ENCODE measurements at regions not wholly inside any gene's neighbourhood (a gene's known extent, or its start where the extent isn't known, plus 50 kb on each side); places are given as distances from the start of the nearest gene placed in this dataset.

- no peaks in the 10 kb centered on the region; the same call in 1 of the 2 replicates for H3K27me3 Mint-ChIP-seq (ENCODE audit: low read depth)
- H3K27ac Mint-ChIP-seq = no peak overlapping the region
- peaks cover 15% of the 10 kb centered on the region for H3K4me1 Mint-ChIP-seq
- no peak overlapping the region for H3K4me3 Mint-ChIP-seq
- DNase-seq (ENCODE audit: low spot score) (no peak), ATAC-seq (no peak)
- no peaks in the 10 kb centered on the region for H3K36me3 Mint-ChIP-seq
- no peaks in the 10 kb centered on the region for H3K9me3 Mint-ChIP-seq
- ChIA-PET POLR2A (no interaction called here), CTCF (no interaction called here)
- TF ChIP-seq NFYB (CRISPR knock-in tag; conservative IDR thresholded peaks at IDR 0.05; ENCODE audit: low read depth) = no peak
- TF ChIP-seq SMAD3 (CRISPR knock-in tag; IDR thresholded peaks at IDR 0.05; ENCODE audit: borderline replicate concordance) = no peak
- TF ChIP-seq USF1 (CRISPR knock-in tag; IDR thresholded peaks at IDR 0.05) = no peak
- no peak for TF ChIP-seq CREM (CRISPR knock-in tag; IDR thresholded peaks at IDR 0.05)
- TF ChIP-seq NR2C2 (CRISPR knock-in tag; IDR thresholded peaks at IDR 0.05) = no peak
- TF ChIP-seq GABPB1 (CRISPR knock-in tag; IDR thresholded peaks at IDR 0.05) = no peak
- no peak for TF ChIP-seq E2F4 (CRISPR knock-in tag; IDR thresholded peaks at IDR 0.05; ENCODE audit: borderline replicate concordance, low read depth)
- TF ChIP-seq ZNF219 (CRISPR knock-in tag; IDR thresholded peaks at IDR 0.05; ENCODE audit: borderline replicate concordance) = no peak
- no peak for TF ChIP-seq NFATC4 (CRISPR knock-in tag; IDR thresholded peaks at IDR 0.05)
- TF ChIP-seq IRF2 (CRISPR knock-in tag; IDR thresholded peaks at IDR 0.05; ENCODE audit: borderline replicate concordance, low read depth) = no peak
- TF ChIP-seq ESRRA (CRISPR knock-in tag; IDR thresholded peaks at IDR 0.05; ENCODE audit: borderline replicate concordance) = no peak
- no peak for TF ChIP-seq HMGA2 (CRISPR knock-in tag; IDR thresholded peaks at IDR 0.05)
- TF ChIP-seq PRDM15 (CRISPR knock-in tag; IDR thresholded peaks at IDR 0.05) = no peak
- no peak for TF ChIP-seq ZNF317 (CRISPR knock-in tag; IDR thresholded peaks at IDR 0.05; ENCODE audit: borderline replicate concordance, low read depth)
- no peak for TF ChIP-seq ATF6 (CRISPR knock-in tag; IDR thresholded peaks at IDR 0.05)
- TF ChIP-seq SMAD4 (CRISPR knock-in tag; IDR thresholded peaks at IDR 0.05) = no peak
- TF ChIP-seq SOX15 (CRISPR knock-in tag; IDR thresholded peaks at IDR 0.05) = no peak
- TF ChIP-seq ZNF138 (CRISPR knock-in tag; conservative IDR thresholded peaks at IDR 0.05) = no peak
- no peak for TF ChIP-seq GTF2I (CRISPR knock-in tag; conservative IDR thresholded peaks at IDR 0.05)
- no peak for TF ChIP-seq HMGXB4 (CRISPR knock-in tag; IDR thresholded peaks at IDR 0.05)
Observed at GRCh38 chr11:45428541-45429230, 142.5 kb upstream of the SYT13 start.
